ENCODE measurements at regions not wholly inside any gene's neighbourhood (a gene's known extent, or its start where the extent isn't known, plus 50 kb on each side); places are given as distances from the start of the nearest gene placed in this dataset.

DNA sequence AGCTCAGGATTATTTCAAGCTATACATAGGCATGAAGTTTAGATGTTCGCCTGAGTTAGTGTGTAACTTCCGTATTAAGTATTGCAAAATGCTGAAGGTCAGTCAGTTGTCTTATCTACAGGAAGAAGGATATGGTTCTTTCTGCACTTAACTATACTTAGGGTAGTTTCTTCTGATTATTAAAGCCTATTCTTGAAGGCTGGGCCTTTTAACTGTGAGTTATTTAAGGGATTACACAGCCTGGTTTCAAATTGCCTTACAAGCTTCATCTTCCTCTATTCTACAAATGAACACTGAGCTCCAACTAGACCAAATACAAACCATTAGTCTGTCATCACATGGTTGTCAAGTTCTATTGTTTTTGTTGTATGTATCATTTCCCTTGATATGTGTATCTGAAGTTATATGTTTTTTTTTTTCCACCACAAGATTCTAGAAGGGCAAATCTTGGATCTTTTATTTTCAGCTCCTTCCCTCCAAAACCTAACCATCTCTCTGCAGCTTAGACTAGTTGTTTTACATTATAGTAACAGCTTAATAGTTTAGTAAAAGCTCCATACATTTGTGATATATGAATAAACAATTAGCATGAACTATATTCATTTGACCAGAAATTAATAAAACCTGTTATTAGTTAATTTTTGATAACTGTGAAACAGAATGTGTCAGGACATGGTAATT is 272.9 kb upstream of the KCNMB2 start:
- H3K9me3 ChIP-seq, result no peaks in the 10 kb centered on the region
- intact Hi-C loops (cut with DNase I; ENCODE audit: low total_unique reads), result no loop called here
- no peaks in the 10 kb centered on the region for H3K36me3 ChIP-seq
- TF ChIP-seq, protein P1, sequence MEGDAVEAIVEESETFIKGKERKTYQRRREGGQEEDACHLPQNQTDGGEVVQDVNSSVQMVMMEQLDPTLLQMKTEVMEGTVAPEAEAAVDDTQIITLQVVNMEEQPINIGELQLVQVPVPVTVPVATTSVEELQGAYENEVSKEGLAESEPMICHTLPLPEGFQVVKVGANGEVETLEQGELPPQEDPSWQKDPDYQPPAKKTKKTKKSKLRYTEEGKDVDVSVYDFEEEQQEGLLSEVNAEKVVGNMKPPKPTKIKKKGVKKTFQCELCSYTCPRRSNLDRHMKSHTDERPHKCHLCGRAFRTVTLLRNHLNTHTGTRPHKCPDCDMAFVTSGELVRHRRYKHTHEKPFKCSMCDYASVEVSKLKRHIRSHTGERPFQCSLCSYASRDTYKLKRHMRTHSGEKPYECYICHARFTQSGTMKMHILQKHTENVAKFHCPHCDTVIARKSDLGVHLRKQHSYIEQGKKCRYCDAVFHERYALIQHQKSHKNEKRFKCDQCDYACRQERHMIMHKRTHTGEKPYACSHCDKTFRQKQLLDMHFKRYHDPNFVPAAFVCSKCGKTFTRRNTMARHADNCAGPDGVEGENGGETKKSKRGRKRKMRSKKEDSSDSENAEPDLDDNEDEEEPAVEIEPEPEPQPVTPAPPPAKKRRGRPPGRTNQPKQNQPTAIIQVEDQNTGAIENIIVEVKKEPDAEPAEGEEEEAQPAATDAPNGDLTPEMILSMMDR (IDR thresholded peaks at IDR 0.05), result no peak
- DNase-seq, result no peak
- H3K4me3 ChIP-seq, result no peak overlapping the region
- peaks cover 0 to 8% (median 0%) of the 10 kb centered on the region in 4 donors for H3K4me1 ChIP-seq
- no peaks in the 10 kb centered on the region for H3K27me3 ChIP-seq
- no peak overlapping the region for H3K27ac ChIP-seq

DNA sequence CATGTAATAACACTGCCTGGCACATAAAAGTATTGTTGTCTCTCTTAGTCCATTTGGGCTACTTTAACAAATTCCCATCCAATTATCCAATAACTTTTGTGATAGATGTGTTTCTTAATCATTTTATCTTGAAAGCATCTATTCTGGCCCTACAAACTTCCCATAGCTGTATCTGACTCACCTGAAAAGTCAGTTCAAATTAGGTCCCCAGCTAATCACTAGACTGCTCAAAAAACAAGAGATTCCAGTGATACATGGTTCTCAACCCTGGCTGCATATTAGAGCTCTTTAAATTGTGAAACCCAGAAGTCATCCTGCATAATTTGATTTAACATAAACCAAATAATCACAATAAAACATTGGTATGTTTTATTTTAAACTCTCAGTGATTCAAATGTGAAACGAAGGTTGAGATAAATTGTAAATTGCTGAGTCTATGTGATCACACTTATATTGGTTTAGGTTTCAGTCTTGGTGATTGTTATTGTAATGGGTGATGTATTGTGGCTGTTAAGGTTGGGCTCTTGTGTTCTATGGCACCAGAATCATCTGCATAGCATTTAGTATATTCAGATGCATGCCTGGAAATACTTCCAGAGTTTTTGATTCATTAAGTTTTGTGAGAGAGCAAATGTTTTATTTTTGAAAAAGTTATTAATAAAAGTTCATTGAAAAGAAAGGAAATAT is 268.9 kb upstream of the KCNMB2 start:
- no peaks in the 10 kb centered on the region for H3K36me3 ChIP-seq
- no peak overlapping the region for H3K4me3 ChIP-seq
- no peak overlapping the region for H3K27ac ChIP-seq
- TF ChIP-seq, protein P1 (IDR thresholded peaks at IDR 0.05), result no peak
- no peak for DNase-seq
- intact Hi-C loops (cut with DNase I; ENCODE audit: low total_unique reads), result no loop called here
- no peaks in the 10 kb centered on the region for H3K9me3 ChIP-seq
- H3K27me3 ChIP-seq, result no peaks in the 10 kb centered on the region
- H3K4me1 ChIP-seq, result no peaks in the 10 kb centered on the region

GRCh38 chr3:178270838-178271237 is 265.4 kb upstream of the KCNMB2 start:
- Histone ChIP-seq H3K36me3 (no peaks in the 10 kb centered on the region), H3K27me3 (no peaks in the 10 kb centered on the region), H3K27ac (no peak overlapping the region), H3K4me1 (no peaks in the 10 kb centered on the region), H3K9me3 (no peaks in the 10 kb centered on the region), H3K4me3 (no peak overlapping the region)
- TF ChIP-seq, protein P1 (IDR thresholded peaks at IDR 0.05), result no peak
- intact Hi-C loops (cut with DNase I; ENCODE audit: low total_unique reads), result no loop called here
- DNase-seq, result no peak

DNA sequence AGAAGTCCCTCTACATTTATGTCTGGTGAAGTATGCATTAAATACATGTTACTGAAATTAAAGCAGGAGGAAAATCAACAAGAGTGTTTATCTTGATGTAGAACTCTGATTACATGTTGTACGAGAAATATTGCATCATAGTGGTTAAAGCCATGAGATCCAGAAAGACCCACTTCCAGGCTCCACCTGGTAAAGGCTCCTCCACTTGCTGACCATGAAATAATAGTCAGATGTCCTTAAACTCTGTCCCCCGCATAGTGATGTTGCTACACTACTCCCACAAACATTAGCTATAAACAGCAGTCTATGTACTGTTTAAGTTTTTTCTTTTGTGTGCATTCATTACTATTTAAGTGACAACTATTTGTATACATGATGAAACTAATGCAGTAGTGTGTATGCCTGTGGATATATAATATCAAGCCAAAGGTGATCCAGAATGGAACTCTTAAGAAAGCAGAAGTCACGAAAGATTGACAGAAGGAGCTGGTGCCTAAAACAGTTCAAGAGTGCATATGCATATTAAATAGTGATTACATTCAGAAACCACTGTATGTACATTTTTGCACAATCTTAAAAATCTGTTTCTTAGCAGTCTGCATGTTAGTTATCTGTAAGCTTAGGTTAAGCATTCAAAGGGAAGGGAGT is 264.4 kb upstream of the KCNMB2 start:
- intact Hi-C loops (cut with DNase I; ENCODE audit: low total_unique reads), result no loop called here
- H3K27ac ChIP-seq, result no peak overlapping the region
- no peak for DNase-seq
- no peaks in the 10 kb centered on the region for H3K9me3 ChIP-seq
- TF ChIP-seq, protein P1 (IDR thresholded peaks at IDR 0.05), result no peak
- no peaks in the 10 kb centered on the region for H3K4me1 ChIP-seq
- H3K27me3 ChIP-seq, result no peaks in the 10 kb centered on the region
- H3K4me3 ChIP-seq, result no peak overlapping the region
- no peaks in the 10 kb centered on the region for H3K36me3 ChIP-seq

GRCh38 chr3:178272841-178273240 is 263.4 kb upstream of the KCNMB2 start:
- TF ChIP-seq, protein P1 (IDR thresholded peaks at IDR 0.05), result no peak
- no peak overlapping the region for H3K4me3 ChIP-seq
- no peaks in the 10 kb centered on the region for H3K9me3 ChIP-seq
- H3K4me1 ChIP-seq, result peaks cover 0 to 9% (median 2%) of the 10 kb centered on the region in 4 donors
- H3K27me3 ChIP-seq, result no peaks in the 10 kb centered on the region
- no peaks in the 10 kb centered on the region for H3K36me3 ChIP-seq
- intact Hi-C loops (cut with DNase I; ENCODE audit: low total_unique reads), result no loop called here
- no peak overlapping the region for H3K27ac ChIP-seq
- no peak for DNase-seq
